ENCODE measurements at regions not wholly inside any gene's neighbourhood (a gene's known extent, or its start where the extent isn't known, plus 50 kb on each side); places are given as distances from the start of the nearest gene placed in this dataset.

DNA sequence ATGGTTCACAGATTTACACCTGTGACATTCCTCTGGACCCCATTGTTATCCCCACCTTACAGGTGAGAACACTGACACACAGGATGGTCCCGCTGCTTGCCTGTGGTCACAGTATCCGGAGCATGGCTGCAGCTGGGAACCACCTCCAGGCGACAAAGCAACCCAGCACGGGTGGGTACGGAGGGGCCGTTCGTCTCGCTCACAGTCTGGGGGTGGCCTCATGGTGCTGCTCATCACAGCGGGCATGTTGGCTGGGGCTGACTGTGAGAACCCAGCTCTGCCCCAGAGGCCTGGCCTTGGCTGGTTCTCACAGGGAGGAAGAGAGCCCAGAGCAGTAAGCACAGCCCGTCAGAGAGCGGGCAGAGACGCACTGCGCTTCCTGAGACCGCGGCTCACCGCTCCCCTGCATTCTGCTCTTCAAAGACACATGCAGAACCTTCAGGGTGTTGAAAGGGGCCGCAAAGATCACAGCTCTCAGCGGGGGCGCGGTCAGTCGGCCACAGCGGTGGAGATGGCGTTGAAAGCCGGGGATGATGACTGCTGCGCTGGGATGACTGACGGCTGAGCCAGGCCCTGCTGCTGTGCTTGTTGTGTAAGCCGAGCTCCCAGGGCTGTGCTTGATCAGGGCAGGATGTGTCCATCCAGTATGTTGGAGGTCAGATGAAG, 423.0 kb downstream of the BRD1 start:
- Histone ChIP-seq H3K9ac (ENCODE audit: low read length) (no peak overlapping the region), H3K27me3 (replicated peaks in 1 of 4; ENCODE audit: control extremely low read depth in 1 of 4, control insufficient read depth in 3 of 4, insufficient read depth in 4 of 4, low read length in 3 of 4) (no peaks in the 10 kb centered on the region), H3K4me3 (ENCODE audit: control extremely low read depth in 1 of 5, extremely low read depth in 1 of 5, insufficient read depth in 1 of 5, low read depth in 2 of 5, low read length in 4 of 5) (no peak overlapping the region), H4K20me1 (ENCODE audit: control insufficient read depth, insufficient read depth, low read length, poor library complexity, severe bottlenecking) (no peaks in the 10 kb centered on the region), H3K27ac (ENCODE audit: low read length in 2 of 2) (no peak overlapping the region), H2AFZ (ENCODE audit: insufficient read depth, low read depth, low read length, poor library complexity, severe bottlenecking) (no peak overlapping the region), H3K4me2 (replicated peaks; ENCODE audit: low read depth, low read length, poor library complexity, severe bottlenecking) (no peak overlapping the region), H3K4me1 (ENCODE audit: control insufficient read depth in 2 of 2, insufficient read depth in 2 of 2, low read length in 2 of 2) (no peaks in the 10 kb centered on the region), H3K36me3 (replicated peaks in 1 of 2; ENCODE audit: control extremely low read depth in 1 of 2, control insufficient read depth in 1 of 2, extremely low read depth in 1 of 2, insufficient read depth in 2 of 2, low read length in 1 of 2) (no peaks in the 10 kb centered on the region), H3K79me2 (ENCODE audit: control insufficient read depth, insufficient read depth, low read length) (no peaks in the 10 kb centered on the region), H3K9me3 (ENCODE audit: control extremely low read depth in 1 of 3, control insufficient read depth in 2 of 3, insufficient read depth in 1 of 3, low read length in 2 of 3) (peaks cover under 1 to 4% (median 1%) of the 10 kb centered on the region in 3 donors)
- Mint-ChIP-seq H3K27me3 (no peaks in the 10 kb centered on the region), H3K4me3 (no peak overlapping the region), H3K4me1 (no peaks in the 10 kb centered on the region), H3K9me3 (ENCODE audit: insufficient read depth) (no peaks in the 10 kb centered on the region), H3K27ac (no peak overlapping the region)
- 77% methylated on average over 21 of the region's 27 CpGs for WGBS (ENCODE audit: insufficient coverage)
- no peak for DNase-seq
- intact Hi-C loops (cut with micrococcal nuclease) = no loop called here
- ChIA-PET CTCF (no interaction called here), POLR2A (no interaction called here)
- TF ChIP-seq, protein P1, sequence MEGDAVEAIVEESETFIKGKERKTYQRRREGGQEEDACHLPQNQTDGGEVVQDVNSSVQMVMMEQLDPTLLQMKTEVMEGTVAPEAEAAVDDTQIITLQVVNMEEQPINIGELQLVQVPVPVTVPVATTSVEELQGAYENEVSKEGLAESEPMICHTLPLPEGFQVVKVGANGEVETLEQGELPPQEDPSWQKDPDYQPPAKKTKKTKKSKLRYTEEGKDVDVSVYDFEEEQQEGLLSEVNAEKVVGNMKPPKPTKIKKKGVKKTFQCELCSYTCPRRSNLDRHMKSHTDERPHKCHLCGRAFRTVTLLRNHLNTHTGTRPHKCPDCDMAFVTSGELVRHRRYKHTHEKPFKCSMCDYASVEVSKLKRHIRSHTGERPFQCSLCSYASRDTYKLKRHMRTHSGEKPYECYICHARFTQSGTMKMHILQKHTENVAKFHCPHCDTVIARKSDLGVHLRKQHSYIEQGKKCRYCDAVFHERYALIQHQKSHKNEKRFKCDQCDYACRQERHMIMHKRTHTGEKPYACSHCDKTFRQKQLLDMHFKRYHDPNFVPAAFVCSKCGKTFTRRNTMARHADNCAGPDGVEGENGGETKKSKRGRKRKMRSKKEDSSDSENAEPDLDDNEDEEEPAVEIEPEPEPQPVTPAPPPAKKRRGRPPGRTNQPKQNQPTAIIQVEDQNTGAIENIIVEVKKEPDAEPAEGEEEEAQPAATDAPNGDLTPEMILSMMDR (IDR thresholded peaks at IDR 0.05) = no peak
- no peak for TF ChIP-seq EZH2 (IDR thresholded peaks at IDR 0.05; ENCODE audit: borderline replicate concordance, insufficient read depth, low read depth, low read length, poor library complexity, severe bottlenecking)
- no peak for ATAC-seq (ENCODE audit: low read depth)

DNA sequence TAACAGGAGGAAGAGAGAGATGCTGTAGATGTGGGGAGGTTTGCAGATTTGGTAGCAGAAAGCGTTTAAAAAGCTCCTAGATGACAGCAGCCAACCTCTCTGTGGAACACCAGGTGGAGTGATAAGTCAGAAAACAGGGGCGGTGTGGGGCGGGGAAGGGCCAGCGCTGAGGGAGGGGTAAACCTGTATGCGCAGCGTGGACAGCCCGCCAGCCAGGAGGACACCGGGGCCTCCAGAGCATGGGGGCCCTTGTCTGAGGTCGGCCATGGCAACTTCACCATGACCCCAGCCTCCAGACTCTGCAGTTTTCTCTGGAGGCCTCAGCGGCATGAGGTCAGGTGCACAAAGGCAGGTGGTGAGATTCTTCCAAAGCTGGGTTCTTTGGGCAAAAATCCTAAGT, 423.7 kb downstream of the BRD1 start:
- no peaks in the 10 kb centered on the region for H3K27me3 ChIP-seq (replicated peaks in 1 of 4; ENCODE audit: control extremely low read depth in 1 of 4, control insufficient read depth in 3 of 4, insufficient read depth in 4 of 4, low read length in 3 of 4)
- ATAC-seq (ENCODE audit: low read depth) (no peak), DNase-seq (no peak)
- Mint-ChIP-seq H3K27me3 (no peaks in the 10 kb centered on the region), H3K4me1 (no peaks in the 10 kb centered on the region), H3K27ac (no peak overlapping the region), H3K4me3 (no peak overlapping the region), H3K9me3 (ENCODE audit: insufficient read depth) (no peaks in the 10 kb centered on the region)
- no peak overlapping the region for H3K4me2 ChIP-seq (replicated peaks; ENCODE audit: low read depth, low read length, poor library complexity, severe bottlenecking)
- no peaks in the 10 kb centered on the region for H3K36me3 ChIP-seq (replicated peaks in 1 of 2; ENCODE audit: control extremely low read depth in 1 of 2, control insufficient read depth in 1 of 2, extremely low read depth in 1 of 2, insufficient read depth in 2 of 2, low read length in 1 of 2)
- ChIA-PET POLR2A (no interaction called here), CTCF (no interaction called here)
- no peaks in the 10 kb centered on the region for H3K4me1 ChIP-seq (ENCODE audit: control insufficient read depth in 2 of 2, insufficient read depth in 2 of 2, low read length in 2 of 2)
- no peak overlapping the region for H3K4me3 ChIP-seq (ENCODE audit: control extremely low read depth in 1 of 5, extremely low read depth in 1 of 5, insufficient read depth in 1 of 5, low read depth in 2 of 5, low read length in 4 of 5)
- H3K79me2 ChIP-seq (ENCODE audit: control insufficient read depth, insufficient read depth, low read length) = no peaks in the 10 kb centered on the region
- no peak overlapping the region for H3K9ac ChIP-seq (ENCODE audit: low read length)
- H4K20me1 ChIP-seq (ENCODE audit: control insufficient read depth, insufficient read depth, low read length, poor library complexity, severe bottlenecking) = no peaks in the 10 kb centered on the region
- TF ChIP-seq, protein P1 (IDR thresholded peaks at IDR 0.05) = no peak
- TF ChIP-seq EZH2 (IDR thresholded peaks at IDR 0.05; ENCODE audit: borderline replicate concordance, insufficient read depth, low read depth, low read length, poor library complexity, severe bottlenecking) = no peak
- H3K9me3 ChIP-seq (ENCODE audit: control extremely low read depth in 1 of 3, control insufficient read depth in 2 of 3, insufficient read depth in 1 of 3, low read length in 2 of 3) = peaks cover 0 to 4% (median 0%) of the 10 kb centered on the region in 3 donors
- intact Hi-C loops (cut with micrococcal nuclease) = no loop called here
- 92% methylated on average over 10 of the region's 10 CpGs for WGBS (ENCODE audit: insufficient coverage)
- no peak overlapping the region for H3K27ac ChIP-seq (ENCODE audit: low read length in 2 of 2)
- no peak overlapping the region for H2AFZ ChIP-seq (ENCODE audit: insufficient read depth, low read depth, low read length, poor library complexity, severe bottlenecking)
